ENCODE measurements at regions not wholly inside any gene's neighbourhood (a gene's known extent, or its start where the extent isn't known, plus 50 kb on each side); places are given as distances from the start of the nearest gene placed in this dataset.
"Not testable (repeated sequence)": the region's sequence is repeated elsewhere in the genome, so short reads cannot be mapped to it uniquely, and the experiment has no call there.

DNA sequence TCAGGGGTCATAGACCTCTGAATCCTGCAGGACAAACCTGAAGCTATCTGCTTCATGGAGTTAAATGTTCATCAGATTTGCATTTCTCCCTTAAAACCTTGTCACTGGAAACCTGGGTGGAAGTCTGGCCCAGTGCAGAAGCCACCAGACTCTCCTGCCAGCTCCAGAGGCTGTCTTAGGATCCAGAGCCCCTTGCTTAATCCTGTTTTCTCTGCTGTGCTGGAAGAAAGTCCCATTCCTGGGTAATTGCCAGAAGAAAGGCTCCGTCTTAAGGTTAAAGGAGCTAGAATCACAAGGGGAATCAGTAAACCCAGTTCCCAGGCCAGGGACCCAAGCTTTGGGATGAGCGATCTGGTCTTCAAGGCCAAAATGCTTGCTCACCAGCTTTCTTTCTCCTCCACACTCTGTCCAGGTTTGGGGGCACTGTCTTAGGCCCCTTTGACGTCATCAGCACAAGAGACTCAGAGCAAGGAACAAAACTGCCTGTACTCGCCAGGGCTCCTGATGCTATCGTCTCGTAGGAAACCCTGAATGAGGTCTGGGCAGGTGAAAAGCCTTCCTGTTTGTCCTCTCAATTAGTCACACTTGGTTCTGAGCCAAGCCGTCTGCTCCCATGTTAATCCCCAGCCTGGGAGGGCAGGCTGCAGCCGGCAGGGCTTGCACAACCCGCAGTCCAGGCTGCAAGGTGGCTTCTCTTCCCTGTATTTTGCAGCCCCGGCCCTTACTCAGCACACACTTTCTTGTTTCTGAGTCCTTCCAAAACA lies 4500.2 kb upstream of the TPTE start:
- TF ChIP-seq, protein P1, sequence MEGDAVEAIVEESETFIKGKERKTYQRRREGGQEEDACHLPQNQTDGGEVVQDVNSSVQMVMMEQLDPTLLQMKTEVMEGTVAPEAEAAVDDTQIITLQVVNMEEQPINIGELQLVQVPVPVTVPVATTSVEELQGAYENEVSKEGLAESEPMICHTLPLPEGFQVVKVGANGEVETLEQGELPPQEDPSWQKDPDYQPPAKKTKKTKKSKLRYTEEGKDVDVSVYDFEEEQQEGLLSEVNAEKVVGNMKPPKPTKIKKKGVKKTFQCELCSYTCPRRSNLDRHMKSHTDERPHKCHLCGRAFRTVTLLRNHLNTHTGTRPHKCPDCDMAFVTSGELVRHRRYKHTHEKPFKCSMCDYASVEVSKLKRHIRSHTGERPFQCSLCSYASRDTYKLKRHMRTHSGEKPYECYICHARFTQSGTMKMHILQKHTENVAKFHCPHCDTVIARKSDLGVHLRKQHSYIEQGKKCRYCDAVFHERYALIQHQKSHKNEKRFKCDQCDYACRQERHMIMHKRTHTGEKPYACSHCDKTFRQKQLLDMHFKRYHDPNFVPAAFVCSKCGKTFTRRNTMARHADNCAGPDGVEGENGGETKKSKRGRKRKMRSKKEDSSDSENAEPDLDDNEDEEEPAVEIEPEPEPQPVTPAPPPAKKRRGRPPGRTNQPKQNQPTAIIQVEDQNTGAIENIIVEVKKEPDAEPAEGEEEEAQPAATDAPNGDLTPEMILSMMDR (IDR thresholded peaks at IDR 0.05): not testable (repeated sequence)
- not testable (repeated sequence) for TF ChIP-seq RAD21 (IDR thresholded peaks at IDR 0.05; ENCODE audit: low read length); CHD2 (IDR thresholded peaks at IDR 0.05; ENCODE audit: low read length, partially characterized antibody); FOXJ3 (CRISPR knock-in tag; IDR thresholded peaks at IDR 0.05); MAX (IDR thresholded peaks at IDR 0.05; ENCODE audit: low read depth); GATA2 (CRISPR knock-in tag; IDR thresholded peaks at IDR 0.05); GABPA (IDR thresholded peaks at IDR 0.05; ENCODE audit: low read depth); YY1 (IDR thresholded peaks at IDR 0.05; ENCODE audit: low read depth); SMC3 (IDR thresholded peaks at IDR 0.05; ENCODE audit: low read depth, low read length); TAF1 (IDR thresholded peaks at IDR 0.05; ENCODE audit: borderline replicate concordance, low read depth, low read length); REST (IDR thresholded peaks at IDR 0.05; ENCODE audit: low read depth, low read length); EP300 (IDR thresholded peaks at IDR 0.05; ENCODE audit: borderline replicate concordance in 1 of 2, low read depth in 1 of 2, low read length in 1 of 2); TEAD4 (IDR thresholded peaks at IDR 0.05; ENCODE audit: borderline replicate concordance, insufficient read depth)
- TF ChIP-seq, protein P2, sequence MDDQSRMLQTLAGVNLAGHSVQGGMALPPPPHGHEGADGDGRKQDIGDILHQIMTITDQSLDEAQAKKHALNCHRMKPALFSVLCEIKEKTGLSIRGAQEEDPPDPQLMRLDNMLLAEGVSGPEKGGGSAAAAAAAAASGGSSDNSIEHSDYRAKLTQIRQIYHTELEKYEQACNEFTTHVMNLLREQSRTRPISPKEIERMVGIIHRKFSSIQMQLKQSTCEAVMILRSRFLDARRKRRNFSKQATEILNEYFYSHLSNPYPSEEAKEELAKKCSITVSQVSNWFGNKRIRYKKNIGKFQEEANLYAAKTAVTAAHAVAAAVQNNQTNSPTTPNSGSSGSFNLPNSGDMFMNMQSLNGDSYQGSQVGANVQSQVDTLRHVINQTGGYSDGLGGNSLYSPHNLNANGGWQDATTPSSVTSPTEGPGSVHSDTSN (IDR thresholded peaks at IDR 0.05): not testable (repeated sequence)
